PC-9 (cell line): ENCODE measurements at regions not wholly inside any gene's neighbourhood (a gene's known extent, or its start where the extent isn't known, plus 50 kb on each side); places are given as distances from the start of the nearest gene placed in this dataset.

ENCODE experiments used
- CTCF ChIP-seq: fragments of 200-600 bp; sonication (generic); conservative IDR thresholded peaks from 2 replicates; pipeline ENCODE4 v1.6.1; 2017; ENCODE audit warnings: mixed run types, antibody characterized with exemption, mild to moderate bottlenecking, moderate library complexity
- EZH2 ChIP-seq: fragments of 200-600 bp; sonication (generic); IDR thresholded peaks from 2 replicates; pipeline ENCODE4 v1.8.0; 2017; ENCODE audit warnings: antibody characterized with exemption, low read depth

DNA sequence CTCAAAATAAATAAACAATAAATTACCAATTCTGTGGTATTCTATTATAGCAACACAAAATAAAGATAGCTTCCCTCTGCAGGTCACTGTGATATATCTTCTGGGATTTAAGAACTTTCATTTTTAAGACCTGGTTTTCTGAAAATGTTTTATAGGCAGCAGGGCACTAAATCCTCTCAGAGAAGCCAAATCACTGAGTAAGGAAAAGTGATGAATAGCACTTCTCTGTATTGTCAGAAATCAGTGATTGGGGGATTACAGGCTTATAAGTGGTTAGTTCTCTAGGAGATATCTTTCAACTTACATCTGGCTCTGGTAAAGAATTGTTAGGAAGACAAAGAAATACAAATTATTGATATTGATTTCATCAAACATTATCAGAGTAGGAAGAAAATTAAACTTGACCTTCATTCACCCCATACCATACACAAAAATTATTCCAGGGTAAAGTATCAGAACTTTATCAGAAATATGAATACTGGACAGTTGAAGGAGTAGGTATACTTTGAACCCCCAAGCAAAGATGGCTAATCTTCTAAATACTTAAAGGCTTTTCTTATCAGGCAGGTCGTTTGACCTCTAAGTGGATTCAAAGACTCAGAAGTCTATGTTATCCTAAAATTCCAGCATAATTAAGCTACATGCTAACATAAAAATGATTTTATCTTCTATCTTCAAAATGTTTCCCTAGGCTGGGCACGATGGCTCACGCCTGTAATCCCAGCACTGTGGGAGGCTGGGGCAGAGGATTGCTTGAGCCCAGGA lies 81.6 kb upstream of the USP9X start:
- TF ChIP-seq CTCF (no peak), EZH2 (no peak)
